ENCODE measurements at regions not wholly inside any gene's neighbourhood (a gene's known extent, or its start where the extent isn't known, plus 50 kb on each side); places are given as distances from the start of the nearest gene placed in this dataset.

GRCh38 chr2:207409517-207409916 is 120.2 kb upstream of the CREB1 start:
- Histone ChIP-seq H3K36me3 (no peaks in the 10 kb centered on the region), H3K4me1 (no peaks in the 10 kb centered on the region), H3K27me3 (no peaks in the 10 kb centered on the region), H3K27ac (no peak overlapping the region), H3K9ac (ENCODE audit: low read depth in 2 of 2, low read length in 2 of 2) (no peak overlapping the region), H3K4me3 (no peak overlapping the region), H3K9me3 (no peaks in the 10 kb centered on the region)
- no peak for DNase-seq
- intact Hi-C loops (cut with DNase I) = no loop called here
- TF ChIP-seq CTCF (IDR thresholded peaks at IDR 0.05) = no peak

GRCh38 chr2:207412787-207413310 is 116.9 kb upstream of the CREB1 start:
- Histone ChIP-seq H3K27ac (no peak overlapping the region), H3K36me3 (no peaks in the 10 kb centered on the region), H3K4me1 (no peaks in the 10 kb centered on the region), H3K9me3 (no peaks in the 10 kb centered on the region), H3K9ac (ENCODE audit: low read depth in 2 of 2, low read length in 2 of 2) (no peak overlapping the region), H3K4me3 (no peak overlapping the region), H3K27me3 (no peaks in the 10 kb centered on the region)
- DNase-seq = no peak
- TF ChIP-seq CTCF (IDR thresholded peaks at IDR 0.05) = no peak
- intact Hi-C loops (cut with DNase I) = no loop called here

- Histone ChIP-seq H3K4me3 (no peak overlapping the region), H3K36me3 (no peaks in the 10 kb centered on the region), H3K4me1 (no peaks in the 10 kb centered on the region), H3K9ac (ENCODE audit: low read depth in 2 of 2, low read length in 2 of 2) (no peak overlapping the region), H3K27me3 (no peaks in the 10 kb centered on the region), H3K27ac (no peak overlapping the region), H3K9me3 (no peaks in the 10 kb centered on the region)
- no peak for TF ChIP-seq CTCF (IDR thresholded peaks at IDR 0.05)
- intact Hi-C loops (cut with DNase I) = no loop called here
- DNase-seq = no peak
Measured at GRCh38 chr2:207413376-207413907, 116.3 kb upstream of the CREB1 start.

- DNase-seq = no peak
- intact Hi-C loops (cut with DNase I) = no loop called here
- no peak for TF ChIP-seq CTCF (IDR thresholded peaks at IDR 0.05)
Measured at GRCh38 chr2:207416111-207416510, 113.7 kb upstream of the CREB1 start.

GRCh38 chr2:207416900-207417299 is 112.9 kb upstream of the CREB1 start:
- H3K27me3 ChIP-seq = no peaks in the 10 kb centered on the region

More at GRCh38 chr2:207416111-207416510, 113.7 kb upstream of the CREB1 start:
- no peaks in the 10 kb centered on the region for H3K27me3 ChIP-seq
- H3K9ac ChIP-seq (ENCODE audit: low read depth in 2 of 2, low read length in 2 of 2) = no peak overlapping the region
- H3K27ac ChIP-seq = no peak overlapping the region
- H3K9me3 ChIP-seq = no peaks in the 10 kb centered on the region
- no peak overlapping the region for H3K4me3 ChIP-seq
- H3K4me1 ChIP-seq = no peaks in the 10 kb centered on the region
- no peaks in the 10 kb centered on the region for H3K36me3 ChIP-seq

More at GRCh38 chr2:207416900-207417299, 112.9 kb upstream of the CREB1 start:
- no peak for DNase-seq
- Histone ChIP-seq H3K4me1 (no peaks in the 10 kb centered on the region), H3K36me3 (no peaks in the 10 kb centered on the region), H3K4me3 (no peak overlapping the region), H3K9me3 (no peaks in the 10 kb centered on the region), H3K27ac (no peak overlapping the region), H3K9ac (ENCODE audit: low read depth in 2 of 2, low read length in 2 of 2) (no peak overlapping the region)
- intact Hi-C loops (cut with DNase I) = no loop called here
- no peak for TF ChIP-seq CTCF (IDR thresholded peaks at IDR 0.05)
